GM23338 (cell line): ENCODE measurements at regions not wholly inside any gene's neighbourhood (a gene's known extent, or its start where the extent isn't known, plus 50 kb on each side); places are given as distances from the start of the nearest gene placed in this dataset.

Experiments used
- ATAC-seq: fragments of 200-7000 bp; cut with Tn5 transposase; 3 replicates; pipeline ENCODE4 v1.9.1; 2020
- DNase-seq: peaks from one replicate; pipeline ENCODE4 v3.0.0-alpha.2; 2015; ENCODE audit warnings: low spot score
- H2AFZ ChIP-seq: fragments of 200-600 bp; sonication (generic); 2 replicates; pipeline ENCODE4 v1.8.0; 2016; ENCODE audit warnings: antibody characterized with exemption, mild to moderate bottlenecking, moderate library complexity
- H3F3A ChIP-seq: fragments of 200-600 bp; sonication (generic); replicated peaks from 2 replicates; pipeline ENCODE4 v1.8.0; 2017; ENCODE audit warnings: antibody characterized with exemption, mixed run types, low read depth
- H3K27ac ChIP-seq: fragments of 200-600 bp; sonication (generic); 2 replicates; pipeline ENCODE4 v1.6.1; 2016; ENCODE audit warnings: low read depth
- H3K27me3 ChIP-seq: fragments of 200-600 bp; sonication (generic); 2 replicates; pipeline ENCODE4 v1.8.0; 2016; ENCODE audit warnings: mild to moderate bottlenecking, mixed run types, moderate library complexity; ENCODE audit not compliant: insufficient read depth
- H3K36me3 ChIP-seq: fragments of 200-600 bp; sonication (generic); 2 replicates; pipeline ENCODE4 v1.8.0; 2016; ENCODE audit warnings: mild to moderate bottlenecking; ENCODE audit not compliant: insufficient read depth
- H3K4me1 ChIP-seq: fragments of 200-600 bp; sonication (generic); 2 replicates; pipeline ENCODE4 v1.8.0; 2016; ENCODE audit warnings: mild to moderate bottlenecking, moderate library complexity; ENCODE audit not compliant: insufficient read depth
- H3K4me2 ChIP-seq: fragments of 200-600 bp; sonication (generic); 2 replicates; pipeline ENCODE4 v1.7.1; 2017; ENCODE audit warnings: mixed run types
- H3K4me3 ChIP-seq: fragments of 200-600 bp; sonication (generic); 2 replicates; pipeline ENCODE4 v1.6.1; 2016; ENCODE audit warnings: mixed run types
- H3K79me2 ChIP-seq: fragments of 200-600 bp; sonication (generic); replicated peaks from 2 replicates; pipeline ENCODE4 v1.8.0; 2017; ENCODE audit warnings: mild to moderate bottlenecking; ENCODE audit not compliant: insufficient read depth
- H3K9me2 ChIP-seq: fragments of 200-600 bp; sonication (generic); 2 replicates; pipeline ENCODE4 v1.8.0; 2017; ENCODE audit not compliant: insufficient read depth
- H4K20me1 ChIP-seq: fragments of 200-600 bp; sonication (generic); replicated peaks from 2 replicates; pipeline ENCODE4 v1.8.0; 2017; ENCODE audit warnings: mild to moderate bottlenecking; ENCODE audit not compliant: insufficient read depth
- H3K27ac Mint-ChIP-seq: 2 replicates; pipeline ENCODE4 v1.8.0; 2020; ENCODE audit warnings: inconsistent platforms, mild to moderate bottlenecking, moderate library complexity, mixed read lengths
- H3K27me3 Mint-ChIP-seq: 3 replicates; pipeline ENCODE4 v1.8.0; 2022; ENCODE audit warnings: low read depth, mild to moderate bottlenecking, moderate library complexity, mixed read lengths, inconsistent platforms; ENCODE audit not compliant: insufficient read depth, poor library complexity
- H3K36me3 Mint-ChIP-seq: 3 replicates; pipeline ENCODE4 v1.8.0; 2021; ENCODE audit warnings: low read depth, mild to moderate bottlenecking, inconsistent platforms, moderate library complexity, mixed read lengths
- H3K4me1 Mint-ChIP-seq: 3 replicates; pipeline ENCODE4 v1.8.0; 2020; ENCODE audit warnings: mild to moderate bottlenecking, inconsistent platforms, mixed read lengths
- H3K4me3 Mint-ChIP-seq: 3 replicates; pipeline ENCODE4 v1.8.0; 2021; ENCODE audit warnings: moderate library complexity, mild to moderate bottlenecking, inconsistent platforms, mixed read lengths
- H3K9me3 Mint-ChIP-seq: 3 replicates; pipeline ENCODE4 v1.8.0; 2020; ENCODE audit warnings: moderate library complexity, mild to moderate bottlenecking, inconsistent platforms, mixed read lengths
- CREB1 ChIP-seq: fragments of 250-450 bp; sonication (Bioruptor Pico); IDR thresholded peaks from 2 replicates; pipeline ENCODE4 v1.5.0; 2020; ENCODE audit warnings: low read depth, mild to moderate bottlenecking, moderate library complexity
- CTCF ChIP-seq, 2 experiments: fragments of 200-600 bp in 1 of 2; sonication (generic) in 1 of 2; conservative IDR thresholded peaks; 2 replicates each; pipeline versions ENCODE4 v1.5.1 to v1.6.1; 2016 to 2017; ENCODE audit warnings: antibody characterized with exemption in 2 of 2, low read depth in 2 of 2, mild to moderate bottlenecking in 2 of 2, moderate library complexity in 1 of 2
- EZH2 ChIP-seq: fragments of 200-600 bp; sonication (generic); IDR thresholded peaks from one replicate; pipeline ENCODE4 v1.8.0; 2017; ENCODE audit warnings: antibody characterized with exemption, mild to moderate bottlenecking, low read depth; ENCODE audit not compliant: unreplicated experiment
- JUNB ChIP-seq: IDR thresholded peaks from one replicate; pipeline ENCODE4 v1.6.1; 2016; ENCODE audit warnings: antibody characterized with exemption; ENCODE audit not compliant: unreplicated experiment
- NANOG ChIP-seq: IDR thresholded peaks from 2 replicates; pipeline ENCODE4 v1.6.1; 2016; ENCODE audit warnings: antibody characterized with exemption, borderline replicate concordance
- STAT1 ChIP-seq: IDR thresholded peaks from one replicate; pipeline ENCODE4 v1.6.1; 2016; ENCODE audit warnings: antibody characterized with exemption; ENCODE audit not compliant: unreplicated experiment
- ZNF114 ChIP-seq: fragments of 250-450 bp; sonication (Bioruptor Pico); IDR thresholded peaks from 2 replicates; pipeline ENCODE4 v1.5.0; 2020; ENCODE audit warnings: mild to moderate bottlenecking, moderate library complexity
- ZNF462 ChIP-seq: fragments of 250-450 bp; sonication (Bioruptor Pico); IDR thresholded peaks from 2 replicates; pipeline ENCODE4 v1.5.0; 2020; ENCODE audit warnings: mild to moderate bottlenecking, moderate library complexity

- TF ChIP-seq ZNF462 (CRISPR knock-in tag) = no peak
- no peak for TF ChIP-seq STAT1
- no peak for TF ChIP-seq ZNF114 (CRISPR knock-in tag)
- no peak for TF ChIP-seq JUNB
- no peak for TF ChIP-seq NANOG
- no peak for TF ChIP-seq CREB1 (CRISPR knock-in tag)
- TF ChIP-seq CTCF (conservative IDR thresholded peaks at IDR 0.05; ENCODE audit: low read depth in 2 of 2) = no peak
- TF ChIP-seq EZH2 = no peak
These were observed 689.6 kb downstream of the TSN start (continued) for GRCh38 chr2:122445003-122445402.

GRCh38 chr2:122446761-122447160 lies 691.3 kb downstream of the TSN start:
- ATAC-seq = no peak
- TF ChIP-seq CREB1 (CRISPR knock-in tag) = no peak
- Mint-ChIP-seq H3K27me3 (no peaks in the 10 kb centered on the region), H3K36me3 (peaks cover 13% of the 10 kb centered on the region), H3K27ac (no peak overlapping the region), H3K4me1 (no peaks in the 10 kb centered on the region), H3K9me3 (peaks cover 11% of the 10 kb centered on the region), H3K4me3 (no peak overlapping the region)
- Histone ChIP-seq H2AFZ (no peak overlapping the region), H3K36me3 (no peaks in the 10 kb centered on the region), H3K9me2 (no peaks in the 10 kb centered on the region), H3F3A (no peaks in the 10 kb centered on the region), H3K4me2 (no peak overlapping the region), H3K4me1 (no peaks in the 10 kb centered on the region), H3K4me3 (no peak overlapping the region), H3K27me3 (no peaks in the 10 kb centered on the region), H4K20me1 (no peaks in the 10 kb centered on the region), H3K79me2 (no peaks in the 10 kb centered on the region), H3K27ac (no peak overlapping the region)
- no peak for DNase-seq
